ENCODE measurements at regions not wholly inside any gene's neighbourhood (a gene's known extent, or its start where the extent isn't known, plus 50 kb on each side); places are given as distances from the start of the nearest gene placed in this dataset.
A peak's percentile ranks its signal among the peaks of the same experiment; 100 is the strongest.

- no peak for DNase-seq (ENCODE audit: low read depth in 2 of 2)
These were observed 62.7 kb upstream of the FTH1 start for GRCh38 chr11:62030071-62030684.

DNA sequence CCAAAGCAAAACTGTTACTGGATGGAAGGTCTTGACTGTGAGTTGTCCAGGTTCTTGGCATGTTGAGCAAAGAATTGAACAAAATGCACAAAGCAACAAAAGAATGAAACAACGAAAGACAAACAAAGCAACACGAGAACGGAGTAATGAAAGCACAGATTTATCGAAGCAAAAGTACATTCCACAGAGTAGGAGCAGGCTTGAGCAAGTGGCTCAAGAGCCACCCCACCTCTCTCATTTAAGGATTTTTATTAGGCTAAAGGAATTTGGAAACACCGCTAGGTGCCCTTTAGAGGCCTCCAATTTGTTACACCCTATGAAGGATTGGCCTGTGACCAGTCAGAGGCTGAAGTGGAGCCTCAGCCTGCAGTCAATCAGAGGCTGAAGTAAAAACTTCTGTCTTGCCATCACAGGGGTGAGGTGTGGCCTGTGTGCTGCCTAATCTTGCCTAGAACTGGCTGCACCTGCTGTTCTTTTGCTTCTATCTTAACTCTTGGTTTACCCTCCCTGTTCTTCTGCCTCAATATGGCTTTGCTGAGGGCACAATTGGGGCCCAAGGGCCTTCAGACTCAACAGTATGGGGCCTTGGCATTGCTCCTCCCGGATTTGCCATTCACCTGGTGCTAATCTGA, 59.4 kb upstream of the FTH1 start:
- DNase-seq (ENCODE audit: low read depth in 2 of 2): no peak

DNA sequence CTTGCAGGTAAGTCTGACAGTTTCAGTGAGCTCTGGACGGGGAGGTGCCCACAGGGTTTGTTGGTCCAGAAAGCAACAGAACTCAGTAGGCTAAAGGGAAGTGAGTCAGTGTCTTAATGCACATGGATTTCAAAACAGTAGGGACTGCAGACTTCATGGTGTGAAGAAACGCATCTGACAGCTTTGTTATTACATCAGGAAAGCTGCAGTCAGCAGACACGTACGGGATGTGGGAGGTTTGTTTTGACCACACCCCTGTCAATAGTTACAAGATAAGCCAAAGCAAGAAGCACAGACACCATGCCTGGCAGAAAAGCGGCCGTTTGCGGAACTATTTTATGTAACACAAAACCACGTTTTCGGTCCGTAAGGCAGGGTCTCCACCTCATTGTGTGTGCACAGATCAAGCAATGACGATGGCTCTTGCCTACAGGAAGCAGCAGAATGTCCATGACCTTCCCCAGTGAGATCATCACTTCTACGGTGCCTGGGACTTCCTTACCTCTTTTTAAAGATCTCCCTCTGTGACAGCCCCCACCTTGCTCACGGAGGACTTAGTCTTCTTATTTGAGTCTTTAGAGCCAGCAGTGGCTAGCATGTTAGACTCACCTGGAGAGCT, 58.2 kb upstream of the FTH1 start:
- peak; percentile 36 to 58 for DNase-seq (ENCODE audit: low read depth in 2 of 2)

DNA sequence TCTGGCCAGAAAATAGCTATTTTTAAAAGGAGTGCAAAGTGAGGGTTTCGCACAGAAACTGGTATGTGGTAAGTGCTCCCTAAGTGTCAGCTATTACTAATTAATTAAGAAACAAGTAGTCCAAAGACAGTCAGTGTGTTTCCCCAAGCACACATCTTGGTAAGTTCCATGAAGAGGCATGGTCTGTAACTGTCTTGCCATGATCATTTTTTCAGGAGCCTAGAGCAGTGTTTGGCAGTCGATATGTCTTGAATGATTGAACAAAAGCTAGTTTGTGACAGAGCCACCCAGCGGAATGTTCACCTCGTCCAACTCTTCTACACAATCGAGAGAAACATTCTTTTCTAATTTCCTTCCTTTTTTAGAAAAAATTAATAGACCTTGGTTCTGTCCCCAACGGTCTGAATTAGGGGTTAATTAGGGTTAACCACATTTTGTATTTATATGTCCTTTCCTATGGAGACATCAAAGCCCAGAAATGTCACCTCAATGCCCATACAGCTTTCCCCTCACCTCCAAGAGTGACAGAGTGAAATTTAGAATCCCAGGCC, 57.6 kb upstream of the FTH1 start:
- no peak for DNase-seq (ENCODE audit: low read depth in 2 of 2)

DNA sequence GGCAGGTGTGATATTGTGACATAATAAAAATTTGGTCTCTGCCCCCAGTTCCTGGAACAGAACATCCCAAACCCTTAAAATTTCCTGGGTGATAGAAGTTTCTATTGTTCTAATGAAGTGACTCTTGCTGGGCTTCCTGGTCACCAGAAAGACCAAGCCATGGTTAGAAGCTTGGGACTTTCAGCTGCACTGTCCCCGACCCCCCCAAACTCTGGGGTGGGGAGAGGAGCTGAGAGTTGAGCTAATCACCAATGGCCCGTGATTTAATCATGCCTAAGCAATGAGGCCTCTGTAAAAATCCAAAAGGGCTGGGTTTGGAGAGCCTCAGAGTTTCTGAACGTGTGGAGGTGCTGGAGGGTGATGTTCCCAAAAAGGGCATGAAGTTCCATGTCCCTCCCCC, 54.8 kb upstream of the FTH1 start:
- no peak for DNase-seq (ENCODE audit: low read depth in 2 of 2)

GRCh38 chr11:62020661-62021060, 53.2 kb upstream of the FTH1 start:
- no peak for DNase-seq (ENCODE audit: low read depth in 2 of 2)

GRCh38 chr11:62018981-62019664, 51.7 kb upstream of the FTH1 start:
- no peak for DNase-seq (ENCODE audit: low read depth in 2 of 2)

DNA sequence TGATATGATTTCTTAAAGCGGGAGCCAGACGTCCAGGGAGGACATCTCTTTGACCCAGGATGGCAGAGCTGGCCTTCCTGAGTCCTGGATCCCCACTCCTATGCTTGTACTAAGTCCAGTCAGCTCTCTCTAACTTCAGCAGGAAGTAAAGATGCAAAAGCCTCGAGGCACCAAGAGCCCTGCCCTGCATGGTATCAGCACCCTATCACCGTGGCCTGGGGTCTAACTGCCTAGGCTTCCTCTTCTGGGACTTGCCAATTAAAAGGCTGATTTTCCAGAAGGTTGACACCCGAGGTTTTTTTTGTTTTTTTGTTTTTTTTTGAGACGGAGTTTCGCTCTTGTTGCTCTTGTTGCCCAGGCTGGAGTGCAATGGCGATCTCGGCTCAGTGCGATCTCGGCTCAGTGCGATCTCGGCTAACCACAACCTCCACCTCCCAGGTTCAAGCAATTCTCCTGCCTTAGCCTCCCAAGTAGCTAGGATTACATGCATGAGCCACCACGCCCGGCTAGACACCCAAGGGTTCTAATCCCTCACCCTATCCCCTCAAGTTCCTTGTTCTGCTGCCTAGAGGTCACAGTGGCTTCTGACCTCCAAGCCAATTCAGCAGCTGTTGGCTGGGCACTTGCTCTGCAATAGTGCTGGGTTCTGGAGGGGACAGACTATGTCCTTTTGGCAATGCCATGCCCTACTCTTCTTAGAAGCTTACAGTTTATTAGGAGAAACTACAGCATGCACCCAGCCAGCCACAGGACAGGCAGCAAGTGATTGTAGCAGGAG, 50.6 kb upstream of the FTH1 start:
- DNase-seq (ENCODE audit: low read depth in 2 of 2): no peak
